ENCODE measurements at regions not wholly inside any gene's neighbourhood (a gene's known extent, or its start where the extent isn't known, plus 50 kb on each side); places are given as distances from the start of the nearest gene placed in this dataset.

DNA sequence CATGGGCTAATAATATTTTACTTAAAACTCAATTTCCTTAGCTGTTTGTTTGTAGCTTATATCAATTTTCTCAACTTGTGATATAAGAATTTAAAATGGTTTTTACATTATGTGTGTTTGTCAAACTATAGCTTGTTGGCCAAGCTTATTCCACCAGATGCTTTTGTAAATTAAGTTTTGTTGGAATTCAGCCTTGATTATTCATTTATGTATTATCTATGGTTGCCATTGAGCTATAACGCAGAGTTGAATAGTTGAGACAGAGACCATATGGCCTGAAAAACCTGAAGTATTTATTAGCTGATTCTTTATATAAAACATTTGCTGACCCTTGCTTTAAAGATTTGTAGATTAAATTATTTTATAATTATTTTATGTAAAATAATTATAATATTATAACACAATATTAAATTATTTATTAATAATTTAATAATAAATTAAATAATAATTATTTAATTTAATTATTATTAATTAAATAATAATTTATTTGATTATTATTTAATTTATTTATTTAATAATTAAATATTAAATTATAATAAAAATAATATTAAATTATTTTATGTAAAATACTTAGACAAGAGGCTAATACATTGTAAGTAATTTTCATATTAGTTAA is 779.6 kb upstream of the NECTIN3 start:
- H3K4me3 Mint-ChIP-seq, result no peak overlapping the region
- Histone ChIP-seq H3K36me3 (ENCODE audit: control insufficient read depth in 2 of 2, extremely low read depth in 1 of 2, insufficient read depth in 1 of 2, low read length in 1 of 2) (no peaks in the 10 kb centered on the region), H3K9me3 (peaks cover 2% of the 10 kb centered on the region), H3K27ac (ENCODE audit: low read length) (no peak overlapping the region), H3K4me3 (ENCODE audit: control insufficient read depth in 1 of 2, extremely low read depth in 1 of 2, low read length in 1 of 2) (no peak overlapping the region), H3K27me3 (replicated peaks in 1 of 2; ENCODE audit: control insufficient read depth in 2 of 2, extremely low read depth in 1 of 2, insufficient read depth in 2 of 2, low read length in 1 of 2) (no peaks in the 10 kb centered on the region), H3K4me1 (ENCODE audit: control insufficient read depth in 1 of 2, extremely low read depth in 1 of 2, insufficient read depth in 2 of 2, low read length in 2 of 2) (no peaks in the 10 kb centered on the region)
- no CpG with 5 or more reads among the region's 1 CpG for WGBS (ENCODE audit: insufficient coverage)
- no peaks in the 10 kb centered on the region for H3K4me1 Mint-ChIP-seq
- CTCF ChIA-PET, result interaction anchor here in 1 of 2 donors (1.6 kb wide), 1 partner anchor 23 kb away, joined by 3 read pairs; no protein-coding TSS in a partner anchor
- H3K9me3 Mint-ChIP-seq, result peaks cover 3 to 23% (median 11%) of the 10 kb centered on the region in 3 donors
- H3K27ac Mint-ChIP-seq, result no peak overlapping the region
- ATAC-seq (replicated peaks in 1 of 4) (no peak), DNase-seq (no peak)
- POLR2A ChIA-PET, result interaction anchor here in 1 of 2 donors (1.1 kb wide), 1 partner anchor 19 kb away, joined by 3 read pairs; no protein-coding TSS in a partner anchor
- peaks cover 4% of the 10 kb centered on the region for H3K36me3 Mint-ChIP-seq
- H3K27me3 Mint-ChIP-seq, result peaks cover 0 to 2% of the 10 kb centered on the region in 2 donors

DNA sequence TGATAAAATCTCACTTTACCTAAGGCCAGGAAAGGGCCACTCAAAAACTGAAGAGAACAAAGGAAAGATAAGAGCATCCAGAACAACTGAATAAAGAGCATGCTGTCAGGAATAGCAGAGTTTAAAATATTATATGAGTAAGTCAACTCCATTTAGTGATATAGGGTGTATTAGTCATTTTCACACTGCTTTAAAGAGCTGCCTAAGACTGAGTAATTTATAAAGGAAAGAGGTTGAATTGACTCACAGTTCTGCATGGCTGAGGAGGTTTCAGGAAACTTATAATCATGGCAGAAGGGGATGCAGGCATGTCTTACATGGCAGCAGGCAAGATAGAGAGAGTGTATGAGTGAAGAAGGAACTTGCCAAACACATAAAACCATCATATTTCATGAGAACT is 778.0 kb upstream of the NECTIN3 start:
- Mint-ChIP-seq H3K4me3 (no peak overlapping the region), H3K36me3 (peaks cover 4% of the 10 kb centered on the region), H3K9me3 (peaks cover 3 to 23% (median 11%) of the 10 kb centered on the region in 3 donors), H3K27ac (no peak overlapping the region), H3K4me1 (no peaks in the 10 kb centered on the region), H3K27me3 (peaks cover 0 to 2% of the 10 kb centered on the region in 2 donors)
- H3K4me3 ChIP-seq (ENCODE audit: control insufficient read depth in 1 of 2, extremely low read depth in 1 of 2, low read length in 1 of 2), result no peak overlapping the region
- DNase-seq, result no peak
- H3K27me3 ChIP-seq (replicated peaks in 1 of 2; ENCODE audit: control insufficient read depth in 2 of 2, extremely low read depth in 1 of 2, insufficient read depth in 2 of 2, low read length in 1 of 2), result no peaks in the 10 kb centered on the region
- ATAC-seq (replicated peaks in 1 of 4), result no peak
- ChIA-PET POLR2A (no interaction called here), CTCF (no interaction called here)
- no peak overlapping the region for H3K27ac ChIP-seq (ENCODE audit: low read length)
- no peaks in the 10 kb centered on the region for H3K36me3 ChIP-seq (ENCODE audit: control insufficient read depth in 2 of 2, extremely low read depth in 1 of 2, insufficient read depth in 1 of 2, low read length in 1 of 2)
- H3K4me1 ChIP-seq (ENCODE audit: control insufficient read depth in 1 of 2, extremely low read depth in 1 of 2, insufficient read depth in 2 of 2, low read length in 2 of 2), result no peaks in the 10 kb centered on the region
- H3K9me3 ChIP-seq, result no peaks in the 10 kb centered on the region

DNA sequence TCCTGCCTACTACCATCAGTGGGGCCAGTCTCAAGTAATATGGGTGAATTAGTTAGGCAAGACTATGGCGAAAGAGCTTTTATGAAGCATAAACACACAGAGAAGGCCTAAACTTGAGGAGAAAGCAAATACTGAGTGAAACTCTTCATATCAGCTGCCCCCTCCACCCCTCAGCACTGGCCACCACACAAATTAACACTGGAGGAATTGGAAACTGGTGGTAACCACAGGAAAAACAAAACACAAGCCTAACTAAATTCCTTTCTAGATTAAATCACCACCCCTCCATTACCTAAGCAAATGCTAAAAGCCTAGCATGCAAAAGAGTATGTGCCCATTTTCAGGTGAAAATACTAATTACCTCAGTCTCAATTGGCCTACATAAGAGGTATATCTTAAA is 774.7 kb upstream of the NECTIN3 start:
- Histone ChIP-seq H3K4me1 (ENCODE audit: control insufficient read depth in 1 of 2, extremely low read depth in 1 of 2, insufficient read depth in 2 of 2, low read length in 2 of 2) (no peaks in the 10 kb centered on the region), H3K36me3 (ENCODE audit: control insufficient read depth in 2 of 2, extremely low read depth in 1 of 2, insufficient read depth in 1 of 2, low read length in 1 of 2) (no peaks in the 10 kb centered on the region), H3K27ac (ENCODE audit: low read length) (no peak overlapping the region), H3K4me3 (ENCODE audit: control insufficient read depth in 1 of 2, extremely low read depth in 1 of 2, low read length in 1 of 2) (no peak overlapping the region), H3K27me3 (replicated peaks in 1 of 2; ENCODE audit: control insufficient read depth in 2 of 2, extremely low read depth in 1 of 2, insufficient read depth in 2 of 2, low read length in 1 of 2) (no peaks in the 10 kb centered on the region), H3K9me3 (no peaks in the 10 kb centered on the region)
- peaks cover 0 to 2% of the 10 kb centered on the region in 2 donors for H3K27me3 Mint-ChIP-seq
- DNase-seq, result no peak
- peaks cover 0 to 19% (median 9%) of the 10 kb centered on the region in 3 donors for H3K9me3 Mint-ChIP-seq
- no peaks in the 10 kb centered on the region for H3K4me1 Mint-ChIP-seq
- no peak for ATAC-seq (replicated peaks in 1 of 4)
- no peak overlapping the region for H3K4me3 Mint-ChIP-seq
- POLR2A ChIA-PET, result no interaction called here
- CTCF ChIA-PET, result no interaction called here
- WGBS (ENCODE audit: insufficient coverage), result no CpG with 5 or more reads among the region's 1 CpG
- peaks cover 4% of the 10 kb centered on the region for H3K36me3 Mint-ChIP-seq
- H3K27ac Mint-ChIP-seq, result no peak overlapping the region

DNA sequence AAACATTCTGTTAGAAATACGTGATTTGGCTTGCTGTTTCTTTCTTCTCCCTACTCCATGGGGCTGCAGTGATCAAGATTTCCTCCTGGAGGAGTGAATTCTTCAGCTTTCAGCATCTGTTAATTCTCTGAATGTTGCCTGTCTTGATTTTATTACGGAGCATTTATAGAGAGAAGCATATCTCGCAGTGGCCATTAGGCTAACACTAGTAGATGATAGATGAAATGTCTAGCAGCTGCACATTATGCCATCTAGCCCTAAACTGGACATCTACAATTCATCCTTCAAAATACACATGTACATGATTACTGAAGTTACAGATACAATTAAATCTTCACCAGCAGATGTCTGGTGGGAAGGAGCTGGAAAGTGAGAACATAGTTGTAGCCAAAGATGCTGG is 769.8 kb upstream of the NECTIN3 start:
- Histone ChIP-seq H3K27ac (ENCODE audit: low read length) (no peak overlapping the region), H3K9me3 (no peaks in the 10 kb centered on the region), H3K36me3 (ENCODE audit: control insufficient read depth in 2 of 2, extremely low read depth in 1 of 2, insufficient read depth in 1 of 2, low read length in 1 of 2) (no peaks in the 10 kb centered on the region), H3K4me3 (ENCODE audit: control insufficient read depth in 1 of 2, extremely low read depth in 1 of 2, low read length in 1 of 2) (no peak overlapping the region), H3K27me3 (replicated peaks in 1 of 2; ENCODE audit: control insufficient read depth in 2 of 2, extremely low read depth in 1 of 2, insufficient read depth in 2 of 2, low read length in 1 of 2) (no peaks in the 10 kb centered on the region), H3K4me1 (ENCODE audit: control insufficient read depth in 1 of 2, extremely low read depth in 1 of 2, insufficient read depth in 2 of 2, low read length in 2 of 2) (no peaks in the 10 kb centered on the region)
- ATAC-seq (replicated peaks in 1 of 4) (no peak), DNase-seq (no peak)
- CTCF ChIA-PET, result interaction anchor here (0.5 to 0.7 kb wide), 4 partner anchors 13 to 567 kb away, joined by 3 read pairs; no protein-coding TSS in a partner anchor
- 60% methylated on average over 1 of the region's 3 CpGs for WGBS (ENCODE audit: insufficient coverage)
- POLR2A ChIA-PET, result no interaction called here
- Mint-ChIP-seq H3K27ac (no peak overlapping the region), H3K27me3 (no peaks in the 10 kb centered on the region), H3K4me3 (no peak overlapping the region), H3K36me3 (no peaks in the 10 kb centered on the region), H3K4me1 (peaks cover 0 to 6% (median 4%) of the 10 kb centered on the region in 3 donors), H3K9me3 (no peaks in the 10 kb centered on the region)

DNA sequence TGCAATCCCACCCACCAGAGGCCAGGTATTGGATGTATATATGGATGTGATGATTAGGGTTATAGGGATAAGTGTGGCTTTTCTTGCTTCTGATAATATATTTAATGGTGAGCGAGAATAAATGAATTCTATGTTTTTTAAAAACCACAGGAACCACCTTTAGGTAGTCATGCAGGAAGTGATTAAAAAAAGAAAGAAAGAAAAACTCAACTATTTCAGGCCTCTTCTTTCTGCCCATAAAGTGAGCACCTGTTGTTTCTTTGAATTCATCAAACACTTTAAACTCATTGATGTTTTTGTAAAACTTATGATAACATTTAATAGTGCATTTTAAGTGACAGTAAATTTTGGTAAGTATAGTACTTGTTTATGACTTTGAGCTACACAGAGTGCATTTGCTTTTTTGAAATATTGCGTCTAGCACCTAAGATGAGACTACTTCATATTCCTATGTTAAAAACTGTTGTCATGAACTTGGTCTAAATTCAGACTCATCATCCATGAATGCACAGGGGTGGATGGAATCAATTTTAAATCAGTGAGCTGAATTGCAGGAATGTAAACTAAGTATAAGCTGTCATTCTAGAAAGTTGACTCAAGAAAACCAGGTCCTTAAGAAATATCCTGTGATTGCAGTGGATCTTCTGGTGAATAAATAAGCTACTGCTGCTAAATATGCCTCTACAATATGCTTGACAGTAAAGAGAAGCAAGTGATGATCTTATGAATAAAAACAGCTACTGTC is 764.4 kb upstream of the NECTIN3 start:
- Mint-ChIP-seq H3K27ac (no peak overlapping the region), H3K36me3 (no peaks in the 10 kb centered on the region), H3K9me3 (no peaks in the 10 kb centered on the region), H3K4me3 (no peak overlapping the region), H3K4me1 (peaks cover 0 to 15% (median 14%) of the 10 kb centered on the region in 3 donors), H3K27me3 (no peaks in the 10 kb centered on the region)
- ChIA-PET POLR2A (no interaction called here), CTCF (interaction anchor here in 1 of 2 donors (0.7 kb wide), 1 partner anchor 12 kb away, joined by 3 read pairs; no protein-coding TSS in a partner anchor)
- no peak overlapping the region for H3K4me3 ChIP-seq (ENCODE audit: control insufficient read depth in 1 of 2, extremely low read depth in 1 of 2, low read length in 1 of 2)
- no peaks in the 10 kb centered on the region for H3K9me3 ChIP-seq
- WGBS (ENCODE audit: insufficient coverage), result no CpG with 5 or more reads among the region's 2 CpGs
- H3K4me1 ChIP-seq (ENCODE audit: control insufficient read depth in 1 of 2, extremely low read depth in 1 of 2, insufficient read depth in 2 of 2, low read length in 2 of 2), result no peaks in the 10 kb centered on the region
- H3K36me3 ChIP-seq (ENCODE audit: control insufficient read depth in 2 of 2, extremely low read depth in 1 of 2, insufficient read depth in 1 of 2, low read length in 1 of 2), result no peaks in the 10 kb centered on the region
- H3K27me3 ChIP-seq (replicated peaks in 1 of 2; ENCODE audit: control insufficient read depth in 2 of 2, extremely low read depth in 1 of 2, insufficient read depth in 2 of 2, low read length in 1 of 2), result no peaks in the 10 kb centered on the region
- ATAC-seq (replicated peaks in 1 of 4), result no peak
- no peak overlapping the region for H3K27ac ChIP-seq (ENCODE audit: low read length)
- DNase-seq, result no peak

DNA sequence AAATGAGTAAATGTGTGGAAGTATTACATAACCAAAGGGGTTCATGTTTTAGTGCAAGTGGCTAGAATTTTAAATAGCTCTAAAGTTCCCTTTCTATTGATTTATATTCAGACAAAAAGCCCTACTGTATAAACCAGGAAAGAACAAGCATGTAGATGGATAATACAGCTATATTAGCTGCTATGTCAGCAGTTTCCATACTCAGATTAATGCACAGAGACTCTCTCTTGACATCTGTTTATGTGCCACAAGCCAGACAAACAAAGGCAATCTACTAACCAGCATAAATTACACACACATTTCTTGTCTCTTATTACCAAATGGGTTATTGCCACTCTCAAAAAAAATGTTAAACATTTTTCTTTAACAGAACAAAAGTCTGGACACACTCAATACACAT is 760.1 kb upstream of the NECTIN3 start:
- CTCF ChIA-PET, result interaction anchor here in 1 of 2 donors (1.0 kb wide), 1 partner anchor 12 kb away, joined by 3 read pairs; no protein-coding TSS in a partner anchor
- POLR2A ChIA-PET, result no interaction called here
- Mint-ChIP-seq H3K9me3 (no peaks in the 10 kb centered on the region), H3K4me3 (no peak overlapping the region), H3K36me3 (no peaks in the 10 kb centered on the region), H3K27ac (no peak overlapping the region), H3K4me1 (peaks cover 0 to 14% (median 13%) of the 10 kb centered on the region in 3 donors), H3K27me3 (no peaks in the 10 kb centered on the region)
- Histone ChIP-seq H3K9me3 (no peaks in the 10 kb centered on the region), H3K27ac (ENCODE audit: low read length) (no peak overlapping the region), H3K4me1 (ENCODE audit: control insufficient read depth in 1 of 2, extremely low read depth in 1 of 2, insufficient read depth in 2 of 2, low read length in 2 of 2) (peaks cover 0 to 2% of the 10 kb centered on the region in 2 experiments), H3K27me3 (replicated peaks in 1 of 2; ENCODE audit: control insufficient read depth in 2 of 2, extremely low read depth in 1 of 2, insufficient read depth in 2 of 2, low read length in 1 of 2) (no peaks in the 10 kb centered on the region), H3K4me3 (ENCODE audit: control insufficient read depth in 1 of 2, extremely low read depth in 1 of 2, low read length in 1 of 2) (no peak overlapping the region), H3K36me3 (ENCODE audit: control insufficient read depth in 2 of 2, extremely low read depth in 1 of 2, insufficient read depth in 1 of 2, low read length in 1 of 2) (no peaks in the 10 kb centered on the region)
- DNase-seq (no peak), ATAC-seq (replicated peaks in 1 of 4) (no peak)
